ENCODE measurements at regions not wholly inside any gene's neighbourhood (a gene's known extent, or its start where the extent isn't known, plus 50 kb on each side); places are given as distances from the start of the nearest gene placed in this dataset.

DNA sequence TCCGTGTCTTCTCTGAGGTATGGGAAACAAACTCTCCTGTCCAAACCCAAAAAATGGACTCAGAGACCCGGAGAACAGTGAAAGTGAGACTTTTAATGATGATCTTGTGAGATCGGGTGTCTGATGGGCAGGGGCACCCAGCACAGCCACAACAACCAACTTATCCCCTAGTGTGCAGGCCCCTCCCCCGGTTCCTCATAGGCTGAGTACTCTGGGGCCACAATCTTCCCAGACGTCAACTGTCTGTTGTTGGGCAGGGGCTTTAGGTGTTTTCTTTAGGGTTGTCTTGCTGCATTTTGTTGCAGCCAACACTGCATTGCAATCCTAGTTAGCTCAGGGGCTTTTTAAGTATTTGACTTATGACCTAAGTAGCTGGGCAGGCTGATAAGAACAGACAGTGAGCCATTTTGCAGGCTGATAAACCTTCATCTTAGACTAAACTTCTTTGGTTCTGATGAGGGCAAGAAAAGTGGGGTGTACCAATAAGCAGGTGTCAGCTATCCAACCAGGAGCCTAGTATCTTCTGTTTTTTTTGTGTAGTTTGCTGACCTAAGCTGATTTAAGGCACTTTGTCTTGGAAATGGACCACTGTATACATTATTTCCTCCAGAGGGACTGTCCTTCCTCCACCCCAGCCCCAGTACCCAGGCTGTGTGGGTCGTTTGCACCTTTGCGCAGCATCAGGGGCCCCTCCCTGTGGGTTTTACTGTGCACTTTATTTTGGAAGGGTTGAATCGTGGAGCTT is 1323.6 kb downstream of the TBC1D22A start:
- TF ChIP-seq, protein P1, sequence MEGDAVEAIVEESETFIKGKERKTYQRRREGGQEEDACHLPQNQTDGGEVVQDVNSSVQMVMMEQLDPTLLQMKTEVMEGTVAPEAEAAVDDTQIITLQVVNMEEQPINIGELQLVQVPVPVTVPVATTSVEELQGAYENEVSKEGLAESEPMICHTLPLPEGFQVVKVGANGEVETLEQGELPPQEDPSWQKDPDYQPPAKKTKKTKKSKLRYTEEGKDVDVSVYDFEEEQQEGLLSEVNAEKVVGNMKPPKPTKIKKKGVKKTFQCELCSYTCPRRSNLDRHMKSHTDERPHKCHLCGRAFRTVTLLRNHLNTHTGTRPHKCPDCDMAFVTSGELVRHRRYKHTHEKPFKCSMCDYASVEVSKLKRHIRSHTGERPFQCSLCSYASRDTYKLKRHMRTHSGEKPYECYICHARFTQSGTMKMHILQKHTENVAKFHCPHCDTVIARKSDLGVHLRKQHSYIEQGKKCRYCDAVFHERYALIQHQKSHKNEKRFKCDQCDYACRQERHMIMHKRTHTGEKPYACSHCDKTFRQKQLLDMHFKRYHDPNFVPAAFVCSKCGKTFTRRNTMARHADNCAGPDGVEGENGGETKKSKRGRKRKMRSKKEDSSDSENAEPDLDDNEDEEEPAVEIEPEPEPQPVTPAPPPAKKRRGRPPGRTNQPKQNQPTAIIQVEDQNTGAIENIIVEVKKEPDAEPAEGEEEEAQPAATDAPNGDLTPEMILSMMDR (IDR thresholded peaks at IDR 0.05), result no peak
- TF ChIP-seq POLR2AphosphoS5 (IDR thresholded peaks at IDR 0.05) (no peak), POLR2A (IDR thresholded peaks at IDR 0.05) (no peak), EP300 (IDR thresholded peaks at IDR 0.05) (no peak)
